Activated T-helper 1 cell treated with anti-CD3 and anti-CD28 coated beads, Interleukin-12 subunit alpha, Interleukin-12 subunit beta, Interleukin-2, Interleukin-4 antibody, amounts not matched to agents 30 ng/mL and 10 ng/mL and 1 ng/mL, durations not matched to agents 14 hours and 24 hours and 36 hours (primary cell): ENCODE measurements at regions not wholly inside any gene's neighbourhood (a gene's known extent, or its start where the extent isn't known, plus 50 kb on each side); places are given as distances from the start of the nearest gene placed in this dataset.

ENCODE experiments used
- DNase-seq: peaks from one replicate; pipeline ENCODE4 v3.0.0; 2021; ENCODE audit warnings: low spot score
- H3K27ac Mint-ChIP-seq: one replicate; pipeline ENCODE4 v1.8.0; 2021; ENCODE audit warnings: mild to moderate bottlenecking, mixed read lengths
- H3K27me3 Mint-ChIP-seq: one replicate; pipeline ENCODE4 v1.8.0; 2022; ENCODE audit warnings: mild to moderate bottlenecking, moderate library complexity, mixed read lengths; ENCODE audit not compliant: insufficient read depth
- H3K36me3 Mint-ChIP-seq: one replicate; pipeline ENCODE4 v1.8.0; 2021; ENCODE audit warnings: low read depth, mixed read lengths
- H3K4me1 Mint-ChIP-seq: one replicate; pipeline ENCODE4 v1.8.0; 2021; ENCODE audit warnings: low read depth, mixed read lengths
- H3K4me3 Mint-ChIP-seq: one replicate; pipeline ENCODE4 v1.8.0; 2021; ENCODE audit warnings: mild to moderate bottlenecking, moderate library complexity, mixed read lengths
- H3K9me3 Mint-ChIP-seq: one replicate; pipeline ENCODE4 v1.8.0; 2021; ENCODE audit warnings: mixed read lengths
- intact Hi-C: fragments of 100-400 bp; cut with micrococcal nuclease; formaldehyde crosslinking; loops from one replicate; pipeline ENCODE4 v1.15.1; 2024

GRCh38 chr3:193842029-193842798 is 249.2 kb downstream of the OPA1 start:
- Mint-ChIP-seq H3K4me1 (peaks cover 5% of the 10 kb centered on the region), H3K9me3 (no peaks in the 10 kb centered on the region), H3K27me3 (peaks cover 53% of the 10 kb centered on the region), H3K36me3 (no peaks in the 10 kb centered on the region), H3K4me3 (no peak overlapping the region), H3K27ac (no peak overlapping the region)
- DNase-seq: no peak
- intact Hi-C loops: no loop called here

- no peaks in the 10 kb centered on the region for H3K36me3 Mint-ChIP-seq
- DNase-seq: no peak
- H3K27me3 Mint-ChIP-seq: peaks cover 47% of the 10 kb centered on the region
- no peak overlapping the region for H3K4me3 Mint-ChIP-seq
- no peaks in the 10 kb centered on the region for H3K9me3 Mint-ChIP-seq
- no peak overlapping the region for H3K27ac Mint-ChIP-seq
- H3K4me1 Mint-ChIP-seq: peaks cover 5% of the 10 kb centered on the region
- intact Hi-C loops: no loop called here
Observed at GRCh38 chr3:193842832-193843473, 249.9 kb downstream of the OPA1 start.

DNA sequence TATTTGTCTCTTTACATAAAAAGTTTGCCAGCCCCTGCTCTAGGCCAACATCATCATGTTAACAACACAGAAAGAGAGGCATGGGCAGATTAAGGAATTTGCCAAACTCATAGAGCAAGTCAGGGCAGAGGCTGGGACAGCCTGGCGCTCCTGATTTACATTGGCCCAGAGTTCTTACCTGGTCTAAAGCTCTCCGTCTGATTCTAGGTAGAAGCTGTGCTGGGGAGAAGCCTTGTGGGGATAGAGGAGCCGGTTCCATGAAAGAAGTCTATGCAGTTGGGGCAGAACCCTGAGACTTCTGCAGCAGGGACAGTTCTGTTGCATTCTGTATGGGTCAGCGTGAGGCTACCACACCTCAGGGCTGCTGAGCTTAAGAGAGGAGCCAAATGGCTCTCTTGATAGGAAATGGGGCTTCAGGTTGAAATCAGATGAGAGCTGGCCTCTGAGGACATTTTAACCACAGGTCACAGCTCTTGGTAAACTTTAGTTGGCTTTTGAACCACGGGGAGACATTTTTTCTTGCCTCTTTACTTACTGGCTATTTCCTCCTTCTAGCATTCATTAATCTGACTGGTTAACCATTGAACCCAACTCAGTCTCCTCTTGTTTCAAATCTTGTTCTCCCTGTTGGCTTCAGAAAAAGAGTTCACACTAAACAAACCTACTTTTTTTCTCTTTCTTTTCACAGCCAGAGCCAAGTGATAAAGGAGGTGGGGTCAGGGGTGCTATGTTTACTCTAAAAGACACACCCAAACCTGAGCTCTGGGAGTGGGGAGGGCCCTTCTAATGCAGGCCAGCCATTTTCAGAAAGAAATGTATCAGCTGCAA is 250.7 kb downstream of the OPA1 start:
- H3K4me1 Mint-ChIP-seq: peaks cover 5% of the 10 kb centered on the region
- H3K9me3 Mint-ChIP-seq: no peaks in the 10 kb centered on the region

DNA sequence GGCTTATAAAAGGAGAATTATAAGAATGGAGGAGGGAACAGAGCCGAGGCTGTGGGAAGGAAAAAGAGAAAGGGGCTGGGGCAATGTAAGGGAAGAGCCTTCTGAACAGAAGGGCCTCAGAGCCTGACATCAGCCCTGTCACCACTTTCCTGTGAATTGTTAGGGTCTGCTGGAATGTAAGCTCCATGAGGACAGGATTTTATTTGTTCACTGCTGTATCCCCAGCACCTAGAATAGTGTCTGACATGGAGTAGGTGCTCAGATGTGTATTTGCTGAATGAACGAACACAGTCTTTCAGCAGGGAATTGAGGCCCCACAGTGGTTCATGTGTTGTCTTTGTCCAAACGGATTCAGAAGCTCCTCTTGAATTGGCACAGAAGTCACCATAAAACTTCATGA is 251.5 kb downstream of the OPA1 start:
- no peak overlapping the region for H3K4me3 Mint-ChIP-seq
- intact Hi-C loops: no loop called here
- no peak for DNase-seq
- peaks cover 40% of the 10 kb centered on the region for H3K27me3 Mint-ChIP-seq
- no peaks in the 10 kb centered on the region for H3K36me3 Mint-ChIP-seq
- no peaks in the 10 kb centered on the region for H3K9me3 Mint-ChIP-seq
- peaks cover 5% of the 10 kb centered on the region for H3K4me1 Mint-ChIP-seq
- no peak overlapping the region for H3K27ac Mint-ChIP-seq

More for the DNA sequence above, 250.7 kb downstream of the OPA1 start:
- intact Hi-C loops: no loop called here
- no peak for DNase-seq
- Mint-ChIP-seq H3K27me3 (peaks cover 43% of the 10 kb centered on the region), H3K4me3 (no peak overlapping the region), H3K27ac (no peak overlapping the region), H3K36me3 (no peaks in the 10 kb centered on the region)

DNA sequence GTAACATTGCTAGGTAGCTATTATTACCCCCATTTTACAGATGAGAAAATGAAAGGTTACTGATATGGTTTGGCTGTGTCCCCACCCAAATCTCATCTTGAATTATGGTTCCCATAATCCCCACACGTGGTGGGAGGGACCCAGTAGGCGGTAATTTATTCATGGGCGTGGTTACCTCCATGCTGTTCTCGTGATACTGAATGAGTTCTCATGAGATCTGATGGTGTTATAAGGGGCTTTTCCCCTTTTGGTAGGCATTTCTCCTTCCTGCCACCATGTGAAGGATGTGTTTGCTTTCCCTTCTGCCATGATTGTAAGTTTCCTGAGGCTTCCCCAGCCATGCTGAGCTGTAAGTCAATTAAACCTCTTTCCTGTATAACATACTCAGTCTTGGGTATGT is 252.1 kb downstream of the OPA1 start:
- no peak overlapping the region for H3K27ac Mint-ChIP-seq
- H3K9me3 Mint-ChIP-seq: no peaks in the 10 kb centered on the region
- intact Hi-C loops: no loop called here
- peaks cover 7% of the 10 kb centered on the region for H3K4me1 Mint-ChIP-seq
- no peak for DNase-seq
- peaks cover 34% of the 10 kb centered on the region for H3K27me3 Mint-ChIP-seq
- H3K4me3 Mint-ChIP-seq: no peak overlapping the region
- no peaks in the 10 kb centered on the region for H3K36me3 Mint-ChIP-seq

DNA sequence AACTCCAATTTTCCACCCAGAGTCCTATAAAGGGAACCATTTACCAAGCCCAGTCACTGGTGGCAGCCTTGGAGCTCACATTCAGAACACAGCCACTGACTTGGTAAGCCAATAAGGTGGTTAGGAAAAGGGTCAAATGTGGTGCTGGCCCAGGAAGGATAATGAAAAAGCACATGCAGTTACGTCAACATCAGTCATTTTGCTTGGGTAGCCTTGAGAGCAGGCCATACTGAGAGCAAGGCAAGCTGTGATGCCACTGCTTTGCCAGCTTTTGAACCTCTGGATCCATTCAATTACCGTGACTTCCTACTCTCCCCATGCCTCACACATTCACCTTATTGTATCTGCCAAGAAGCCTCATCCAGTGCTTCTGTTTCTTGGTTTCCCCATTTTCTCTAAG is 253.6 kb downstream of the OPA1 start:
- DNase-seq: no peak
- peaks cover 9% of the 10 kb centered on the region for H3K4me1 Mint-ChIP-seq
- no peaks in the 10 kb centered on the region for H3K36me3 Mint-ChIP-seq
- H3K27ac Mint-ChIP-seq: no peak overlapping the region
- no peak overlapping the region for H3K4me3 Mint-ChIP-seq
- no peaks in the 10 kb centered on the region for H3K9me3 Mint-ChIP-seq
- H3K27me3 Mint-ChIP-seq: peaks cover 28% of the 10 kb centered on the region
- intact Hi-C loops: no loop called here

DNA sequence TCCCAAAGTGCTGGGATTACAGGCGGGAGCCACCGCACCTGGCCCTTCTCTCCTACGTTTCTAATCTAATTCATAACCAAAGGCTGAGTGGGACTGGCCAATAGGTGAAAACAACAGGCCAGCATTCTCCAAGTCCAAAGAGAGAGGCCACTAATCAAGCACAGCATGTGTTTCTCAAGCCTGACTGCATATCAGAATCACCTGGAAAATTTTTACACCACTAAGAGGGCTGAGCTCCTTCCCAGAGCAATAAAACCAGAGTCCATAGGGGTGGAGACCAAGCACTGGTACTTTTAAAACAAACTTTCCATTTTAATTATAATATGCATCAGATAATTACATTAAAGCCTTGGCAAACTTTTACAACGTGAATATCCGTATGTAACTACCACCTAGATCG is 254.4 kb downstream of the OPA1 start:
- peaks cover 21% of the 10 kb centered on the region for H3K27me3 Mint-ChIP-seq
- intact Hi-C loops: no loop called here
- H3K27ac Mint-ChIP-seq: no peak overlapping the region
- H3K4me1 Mint-ChIP-seq: peaks cover 9% of the 10 kb centered on the region
- no peak overlapping the region for H3K4me3 Mint-ChIP-seq
- H3K9me3 Mint-ChIP-seq: no peaks in the 10 kb centered on the region
- DNase-seq: no peak
- H3K36me3 Mint-ChIP-seq: no peaks in the 10 kb centered on the region

DNA sequence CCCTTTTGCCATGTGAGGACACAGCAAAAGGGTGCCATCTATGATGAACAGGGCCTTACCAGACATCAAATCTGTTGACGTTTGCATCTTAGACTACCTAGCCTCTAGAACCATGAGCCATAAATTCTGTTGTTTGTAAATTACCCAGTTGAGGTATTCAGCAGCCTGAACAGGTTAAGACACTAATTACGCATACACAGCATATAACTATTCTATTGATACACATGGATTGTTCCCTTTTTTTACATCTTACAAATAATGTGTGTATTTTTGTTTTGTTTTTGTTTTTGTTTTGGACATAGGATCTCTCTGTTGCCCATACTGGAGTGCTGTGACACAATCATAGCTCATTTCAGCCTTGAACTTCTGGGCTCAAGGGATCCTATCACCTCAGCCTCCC is 255.5 kb downstream of the OPA1 start:
- peaks cover 9% of the 10 kb centered on the region for H3K4me1 Mint-ChIP-seq
- H3K27me3 Mint-ChIP-seq: peaks cover 20% of the 10 kb centered on the region
- intact Hi-C loops: no loop called here
- no peaks in the 10 kb centered on the region for H3K9me3 Mint-ChIP-seq
- no peak overlapping the region for H3K4me3 Mint-ChIP-seq
- no peaks in the 10 kb centered on the region for H3K36me3 Mint-ChIP-seq
- no peak for DNase-seq
- H3K27ac Mint-ChIP-seq: no peak overlapping the region

- Mint-ChIP-seq H3K27me3 (peaks cover 19% of the 10 kb centered on the region), H3K9me3 (no peaks in the 10 kb centered on the region), H3K27ac (no peak overlapping the region), H3K4me1 (peaks cover 9% of the 10 kb centered on the region), H3K36me3 (no peaks in the 10 kb centered on the region), H3K4me3 (no peak overlapping the region)
- DNase-seq: no peak
- intact Hi-C loops: no loop called here
Observed at GRCh38 chr3:193850084-193850619, 257.1 kb downstream of the OPA1 start.

DNA sequence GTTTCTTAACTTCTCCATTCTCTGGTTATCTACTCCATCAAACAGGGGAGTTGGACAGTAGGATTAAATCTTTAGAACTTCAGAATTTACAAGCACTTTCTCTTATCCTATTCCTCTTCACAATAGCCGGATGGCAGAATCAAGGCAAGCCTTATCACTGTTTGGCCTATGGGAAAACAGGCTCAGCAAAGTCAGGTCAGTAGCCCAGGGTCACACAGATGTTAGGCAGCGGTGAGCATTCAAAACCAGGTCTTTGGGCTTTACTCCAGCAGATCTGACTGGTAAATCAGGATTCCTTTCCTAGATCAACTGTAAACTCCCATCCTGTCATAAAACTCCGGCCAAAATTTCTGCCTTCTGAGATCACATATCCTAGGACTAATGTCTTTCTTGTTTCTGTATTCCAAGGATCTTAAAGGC is 258.4 kb downstream of the OPA1 start:
- intact Hi-C loops: no loop called here
- peaks cover 4% of the 10 kb centered on the region for H3K4me1 Mint-ChIP-seq
- no peaks in the 10 kb centered on the region for H3K36me3 Mint-ChIP-seq
- H3K27ac Mint-ChIP-seq: no peak overlapping the region
- H3K4me3 Mint-ChIP-seq: no peak overlapping the region
- no peak for DNase-seq
- peaks cover 10% of the 10 kb centered on the region for H3K27me3 Mint-ChIP-seq
- no peaks in the 10 kb centered on the region for H3K9me3 Mint-ChIP-seq

GRCh38 chr3:193851941-193852674 is 259.1 kb downstream of the OPA1 start:
- Mint-ChIP-seq H3K36me3 (no peaks in the 10 kb centered on the region), H3K27me3 (peaks cover 5% of the 10 kb centered on the region), H3K27ac (no peak overlapping the region), H3K4me3 (no peak overlapping the region), H3K9me3 (no peaks in the 10 kb centered on the region), H3K4me1 (peaks cover 4% of the 10 kb centered on the region)
- intact Hi-C loops: no loop called here
- DNase-seq: no peak

DNA sequence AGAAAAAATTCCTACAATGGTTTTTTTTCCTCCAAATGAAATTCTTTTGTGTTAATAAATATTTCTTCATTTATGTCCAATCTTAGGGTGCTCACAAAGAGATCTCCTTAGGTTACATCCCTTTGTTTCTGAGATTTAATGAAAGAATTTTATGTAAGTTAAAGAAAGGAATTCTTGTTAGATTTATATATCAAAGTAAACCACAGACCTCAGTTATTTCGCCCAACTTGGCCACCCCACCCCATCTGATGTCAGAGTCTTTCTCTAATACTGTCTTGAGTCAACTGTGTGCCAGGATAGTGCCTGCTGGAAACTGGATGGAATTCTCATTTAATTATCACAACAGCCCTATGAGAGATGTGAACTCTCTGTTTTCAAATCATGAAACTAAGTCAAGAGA is 259.9 kb downstream of the OPA1 start:
- DNase-seq: no peak
- H3K4me1 Mint-ChIP-seq: peaks cover 4% of the 10 kb centered on the region
- no peak overlapping the region for H3K27ac Mint-ChIP-seq
- H3K9me3 Mint-ChIP-seq: no peaks in the 10 kb centered on the region
- H3K4me3 Mint-ChIP-seq: no peak overlapping the region
- no peaks in the 10 kb centered on the region for H3K36me3 Mint-ChIP-seq
- H3K27me3 Mint-ChIP-seq: peaks cover 5% of the 10 kb centered on the region
- intact Hi-C loops: no loop called here
